GM21526 (cell line): ENCODE measurements at regions not wholly inside any gene's neighbourhood (a gene's known extent, or its start where the extent isn't known, plus 50 kb on each side); places are given as distances from the start of the nearest gene placed in this dataset.

Source experiments
- ATAC-seq: cut with Tn5 transposase; IDR thresholded peaks from one replicate; pipeline ENCODE4 v1.9.1; 2021; ENCODE audit warnings: moderate library complexity; ENCODE audit not compliant: unreplicated experiment, low FRiP score

DNA sequence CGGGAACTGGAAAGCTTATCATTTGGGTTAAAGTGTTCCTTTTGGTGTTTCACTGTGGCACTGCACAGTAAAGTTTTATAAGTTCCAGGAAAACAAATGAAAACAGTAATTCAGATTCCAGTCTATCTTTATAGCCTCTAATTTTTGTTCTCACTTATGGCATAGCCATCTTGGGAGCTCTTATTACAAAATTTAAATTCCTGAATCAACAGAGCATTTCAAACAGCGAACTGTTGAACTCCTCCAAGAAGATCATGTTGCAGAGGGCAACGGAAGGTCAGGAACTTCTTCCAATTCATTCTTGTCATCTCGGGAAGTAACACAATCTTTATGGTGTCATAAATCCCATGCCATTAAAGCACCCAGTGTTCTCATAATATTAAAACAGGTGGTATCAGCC lies 229.1 kb downstream of the KCNC2 start:
- ATAC-seq, result no peak

- no peak for ATAC-seq
Observed at GRCh38 chr12:74981541-74981940, 228.1 kb downstream of the KCNC2 start.

DNA sequence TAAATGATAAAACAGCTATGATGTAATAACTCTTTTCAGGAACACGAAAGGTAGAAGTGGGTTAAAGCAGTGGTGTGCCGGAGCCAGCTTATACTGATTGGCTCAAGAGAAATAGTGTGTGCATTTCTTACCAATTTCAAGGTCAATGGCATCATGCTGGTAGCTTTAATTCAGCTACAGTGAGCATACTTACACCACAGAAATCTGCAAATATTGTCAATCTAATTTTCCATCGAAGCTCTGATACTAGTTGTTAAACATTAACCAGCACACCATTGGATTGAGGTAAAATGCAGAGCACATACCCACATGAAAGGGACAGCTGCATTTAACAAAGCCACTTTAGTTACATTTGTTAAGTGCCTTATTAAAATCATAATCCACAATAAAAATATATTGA lies 225.7 kb downstream of the KCNC2 start:
- no peak for ATAC-seq

DNA sequence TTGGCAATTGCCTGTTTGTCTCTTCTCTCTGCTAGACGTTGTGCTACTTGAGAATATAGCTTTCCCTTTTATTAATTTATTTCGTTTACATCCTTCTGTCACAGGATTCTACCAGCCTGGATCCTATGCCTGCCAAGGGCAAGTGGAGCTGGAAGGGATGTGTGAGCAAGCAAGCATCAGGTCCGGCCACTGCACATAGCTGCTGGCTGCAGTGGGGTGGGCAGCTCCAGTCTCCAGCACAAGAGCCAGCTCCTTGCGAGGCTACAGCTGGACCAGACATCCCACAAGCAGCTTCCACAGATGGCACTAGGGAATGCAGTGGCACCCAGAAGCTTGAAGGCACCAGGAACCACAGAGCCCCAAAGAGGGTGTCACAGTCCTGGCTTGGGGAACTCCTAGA lies 225.0 kb downstream of the KCNC2 start:
- no peak for ATAC-seq

DNA sequence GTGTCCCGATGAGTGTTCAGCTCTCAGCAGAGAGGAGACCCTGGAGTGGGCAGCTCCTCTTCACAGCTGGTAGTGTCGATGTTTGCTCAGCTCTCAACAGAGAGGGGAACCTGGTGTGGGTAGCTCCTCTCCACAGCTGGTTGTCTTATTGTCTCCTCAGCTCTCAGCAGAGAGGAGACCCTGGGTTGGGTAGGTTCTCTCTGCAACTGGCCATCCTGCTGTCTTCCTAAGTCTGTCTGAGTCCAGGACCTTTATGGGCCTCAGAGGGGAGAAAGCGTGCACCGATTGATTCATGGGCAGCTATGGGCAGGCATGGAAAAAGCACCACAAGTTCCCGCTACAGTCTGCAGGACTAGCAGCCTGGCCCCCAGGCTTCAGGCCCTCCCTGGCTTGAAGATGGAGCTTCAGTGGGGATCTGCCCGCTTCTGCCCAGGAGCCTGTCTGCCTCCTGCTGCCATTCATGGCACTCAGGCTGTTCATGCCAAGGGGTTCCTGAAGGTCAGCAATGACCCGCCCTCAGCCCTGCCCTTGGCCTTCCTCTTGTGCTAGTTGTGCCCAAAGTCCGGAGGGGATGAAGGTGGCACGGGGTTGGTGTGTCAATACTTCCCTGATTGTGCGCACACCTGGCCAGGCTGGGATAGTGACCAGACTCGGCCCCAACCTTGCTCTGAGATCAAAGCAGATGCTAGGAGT lies 224.2 kb downstream of the KCNC2 start:
- no peak for ATAC-seq

DNA sequence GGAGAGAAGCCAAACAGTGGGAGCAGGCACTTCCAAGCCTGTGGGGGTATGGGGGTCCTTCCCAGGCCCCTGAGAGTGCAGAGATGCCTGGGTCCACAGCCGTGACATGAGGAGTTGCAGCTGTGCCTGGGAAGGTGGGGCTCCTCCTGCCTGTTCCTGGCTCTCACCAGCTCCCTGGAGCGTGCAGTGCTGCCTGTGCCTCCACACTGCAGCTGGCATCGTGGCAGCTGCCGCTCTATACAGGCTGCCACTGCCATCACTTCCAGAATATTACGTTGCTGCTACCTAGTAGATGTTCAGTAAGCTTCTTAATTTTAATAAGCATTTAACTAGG lies 223.7 kb downstream of the KCNC2 start:
- no peak for ATAC-seq

- ATAC-seq, result no peak
Observed at GRCh38 chr12:74988156-74988555, 221.5 kb downstream of the KCNC2 start.
